Astrocyte (in vitro differentiated cells and primary cell): ENCODE measurements at regions not wholly inside any gene's neighbourhood (a gene's known extent, or its start where the extent isn't known, plus 50 kb on each side); places are given as distances from the start of the nearest gene placed in this dataset.

Source experiments
- DNase-seq: peaks from one replicate; pipeline ENCODE4 v3.0.0-alpha.2; 2010; ENCODE audit warnings: low read depth
- FAIRE-seq: peaks from 2 replicates; lab custom pipeline; 2011; peaks lifted over from hg19 to GRCh38; lab: Jason Lieb, UNC
- H2AFZ ChIP-seq: 2 replicates; pipeline ENCODE4 v1.6.0; 2012; ENCODE audit warnings: low read depth, low read length, inconsistent platforms
- H3K27ac ChIP-seq: 2 replicates; pipeline ENCODE4 v1.5.1; 2011; ENCODE audit warnings: low read depth, low read length, inconsistent platforms
- H3K27me3 ChIP-seq: 2 replicates; pipeline ENCODE4 v1.6.0; 2011; ENCODE audit warnings: low read length, inconsistent platforms; ENCODE audit not compliant: insufficient read depth
- H3K36me3 ChIP-seq: 2 replicates; pipeline ENCODE4 v1.5.1; 2011; ENCODE audit warnings: low read length, inconsistent platforms; ENCODE audit not compliant: insufficient read depth
- H3K4me1 ChIP-seq: 2 replicates; pipeline ENCODE4 v1.5.1; 2011; ENCODE audit warnings: low read length, inconsistent platforms; ENCODE audit not compliant: insufficient read depth
- H3K4me2 ChIP-seq: 2 replicates; pipeline ENCODE4 v1.6.0; 2012; ENCODE audit warnings: low read length, inconsistent platforms
- H3K4me3 ChIP-seq: 2 replicates; pipeline ENCODE4 v1.5.1; 2011; ENCODE audit warnings: low read depth, mild to moderate bottlenecking, low read length, inconsistent platforms; ENCODE audit not compliant: insufficient read depth
- H3K79me2 ChIP-seq: 2 replicates; pipeline ENCODE4 v1.6.0; 2012; ENCODE audit warnings: mild to moderate bottlenecking, low read length, inconsistent platforms; ENCODE audit not compliant: insufficient read depth
- H3K9ac ChIP-seq: 2 replicates; pipeline ENCODE4 v1.6.0; 2012; ENCODE audit warnings: mild to moderate bottlenecking, low read length, inconsistent platforms
- H3K9me3 ChIP-seq: 2 replicates; pipeline ENCODE4 v1.5.1; 2012; ENCODE audit warnings: low read depth, mild to moderate bottlenecking, low read length, inconsistent platforms; ENCODE audit not compliant: insufficient read depth
- H4K20me1 ChIP-seq: 2 replicates; pipeline ENCODE4 v1.6.0; 2012; ENCODE audit warnings: low read length, inconsistent platforms; ENCODE audit not compliant: insufficient read depth
- H3K27ac Mint-ChIP-seq: one replicate; pipeline ENCODE4 v1.8.0; 2021; ENCODE audit warnings: mild to moderate bottlenecking, mixed read lengths; ENCODE audit not compliant: unreplicated experiment
- H3K27me3 Mint-ChIP-seq: one replicate; pipeline ENCODE4 v1.8.0; 2021; ENCODE audit warnings: low read depth, mixed read lengths; ENCODE audit not compliant: unreplicated experiment
- H3K36me3 Mint-ChIP-seq: one replicate; pipeline ENCODE4 v1.8.0; 2021; ENCODE audit warnings: low read depth, mixed read lengths; ENCODE audit not compliant: unreplicated experiment
- H3K4me1 Mint-ChIP-seq: one replicate; pipeline ENCODE4 v1.8.0; 2021; ENCODE audit warnings: low read depth, mixed read lengths; ENCODE audit not compliant: unreplicated experiment
- H3K4me3 Mint-ChIP-seq: one replicate; pipeline ENCODE4 v1.8.0; 2021; ENCODE audit warnings: mild to moderate bottlenecking, moderate library complexity, mixed read lengths; ENCODE audit not compliant: unreplicated experiment
- H3K9me3 Mint-ChIP-seq: one replicate; pipeline ENCODE4 v1.8.0; 2021; ENCODE audit warnings: mild to moderate bottlenecking, mixed read lengths; ENCODE audit not compliant: unreplicated experiment
- EZH2 ChIP-seq: IDR thresholded peaks from 2 replicates; pipeline ENCODE4 v1.6.1; 2012; ENCODE audit warnings: mild to moderate bottlenecking, low read length, inconsistent platforms; ENCODE audit not compliant: insufficient read depth
- TF ChIP-seq, protein P1 (sequence below): IDR thresholded peaks from 2 replicates; pipeline ENCODE4 v1.5.1; 2011; ENCODE audit warnings: low read depth, mild to moderate bottlenecking, inconsistent platforms, low read length, moderate library complexity; ENCODE audit not compliant: insufficient read depth

DNA sequence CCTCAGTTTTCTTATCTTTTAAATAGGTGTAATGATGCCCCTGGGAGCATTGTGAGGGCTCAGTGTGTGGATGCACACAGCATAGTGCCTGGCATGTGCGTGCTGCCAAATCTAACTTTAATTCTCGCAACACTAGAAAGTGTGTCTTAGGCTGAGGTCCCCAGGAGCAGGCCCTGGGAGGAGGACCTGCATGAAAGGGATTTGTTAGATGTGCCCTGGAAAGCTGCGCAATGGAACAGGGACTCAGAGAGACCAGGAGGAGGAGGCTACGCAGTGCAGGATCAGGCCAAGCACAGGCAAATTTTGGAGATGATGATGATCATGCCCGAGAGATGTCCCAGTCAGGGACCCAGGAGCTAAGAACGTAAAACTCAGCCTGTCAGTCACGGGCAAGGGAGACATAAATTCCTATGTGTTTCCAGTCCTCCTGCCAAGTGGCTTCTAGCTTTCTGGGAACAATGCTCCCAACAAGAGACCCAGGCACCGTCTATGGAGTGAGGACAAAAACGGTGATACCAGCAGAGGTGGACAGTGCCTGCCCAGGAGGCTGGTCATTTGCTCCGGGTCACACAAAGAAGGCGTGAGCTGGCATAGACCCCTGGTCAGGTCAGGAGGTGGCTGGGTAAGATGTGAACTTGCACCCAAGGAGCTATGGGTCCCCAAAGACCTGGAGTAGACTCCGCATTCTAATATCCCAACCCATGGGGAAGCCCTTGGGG lies 352.2 kb upstream of the TNRC6C start:
- Mint-ChIP-seq H3K9me3 (peaks cover 3% of the 10 kb centered on the region), H3K4me1 (peaks cover 20% of the 10 kb centered on the region), H3K36me3 (no peaks in the 10 kb centered on the region), H3K27ac (no peak overlapping the region), H3K4me3 (no peak overlapping the region), H3K27me3 (peaks cover 47% of the 10 kb centered on the region)
- no peak for TF ChIP-seq EZH2
- TF ChIP-seq, protein P1, sequence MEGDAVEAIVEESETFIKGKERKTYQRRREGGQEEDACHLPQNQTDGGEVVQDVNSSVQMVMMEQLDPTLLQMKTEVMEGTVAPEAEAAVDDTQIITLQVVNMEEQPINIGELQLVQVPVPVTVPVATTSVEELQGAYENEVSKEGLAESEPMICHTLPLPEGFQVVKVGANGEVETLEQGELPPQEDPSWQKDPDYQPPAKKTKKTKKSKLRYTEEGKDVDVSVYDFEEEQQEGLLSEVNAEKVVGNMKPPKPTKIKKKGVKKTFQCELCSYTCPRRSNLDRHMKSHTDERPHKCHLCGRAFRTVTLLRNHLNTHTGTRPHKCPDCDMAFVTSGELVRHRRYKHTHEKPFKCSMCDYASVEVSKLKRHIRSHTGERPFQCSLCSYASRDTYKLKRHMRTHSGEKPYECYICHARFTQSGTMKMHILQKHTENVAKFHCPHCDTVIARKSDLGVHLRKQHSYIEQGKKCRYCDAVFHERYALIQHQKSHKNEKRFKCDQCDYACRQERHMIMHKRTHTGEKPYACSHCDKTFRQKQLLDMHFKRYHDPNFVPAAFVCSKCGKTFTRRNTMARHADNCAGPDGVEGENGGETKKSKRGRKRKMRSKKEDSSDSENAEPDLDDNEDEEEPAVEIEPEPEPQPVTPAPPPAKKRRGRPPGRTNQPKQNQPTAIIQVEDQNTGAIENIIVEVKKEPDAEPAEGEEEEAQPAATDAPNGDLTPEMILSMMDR, result no peak
- Histone ChIP-seq H3K36me3 (no peaks in the 10 kb centered on the region), H4K20me1 (no peaks in the 10 kb centered on the region), H3K79me2 (no peaks in the 10 kb centered on the region), H3K27ac (no peak overlapping the region), H3K4me1 (peaks cover 11% of the 10 kb centered on the region), H3K4me2 (no peak overlapping the region), H2AFZ (no peak overlapping the region), H3K9me3 (no peaks in the 10 kb centered on the region), H3K9ac (no peak overlapping the region), H3K27me3 (peaks cover 11% of the 10 kb centered on the region), H3K4me3 (no peak overlapping the region)
- no peak for FAIRE-seq
- no peak for DNase-seq

DNA sequence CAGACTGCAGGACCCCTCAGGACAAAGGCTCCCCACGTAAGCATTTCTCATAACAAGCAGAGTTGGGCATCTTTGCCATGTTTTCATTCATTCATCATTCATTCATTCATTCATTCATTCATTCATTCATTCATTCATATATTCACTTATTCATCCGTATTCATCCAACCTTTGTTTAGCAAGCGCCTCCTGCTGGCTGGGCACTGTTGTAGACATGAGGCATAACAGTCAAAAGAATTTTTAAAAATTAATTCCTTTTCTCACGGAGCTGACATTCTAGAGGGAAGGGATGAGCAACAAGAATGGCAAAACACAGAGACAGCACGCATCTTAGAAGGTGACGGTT lies 351.7 kb upstream of the TNRC6C start:
- H3K4me3 Mint-ChIP-seq, result no peak overlapping the region

DNA sequence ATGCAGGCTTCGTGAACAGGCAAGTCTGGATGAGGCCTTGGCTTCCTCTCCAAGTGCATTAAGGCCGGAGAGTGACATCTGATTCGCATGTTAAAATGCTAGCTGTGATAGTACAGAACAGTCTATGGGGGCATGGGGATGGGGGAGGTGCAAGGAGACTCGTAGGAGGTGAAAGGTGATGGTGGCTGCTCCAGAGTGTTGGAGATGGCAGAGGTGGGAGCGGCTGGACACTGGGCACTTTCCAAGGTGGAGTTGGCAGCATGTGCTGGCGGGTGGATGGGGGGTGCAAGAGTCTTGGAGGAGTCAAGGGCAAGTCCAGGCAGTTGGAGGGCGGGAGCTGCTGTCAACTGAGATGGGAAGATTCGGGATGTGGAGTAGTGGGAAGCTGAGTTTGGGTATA lies 350.9 kb upstream of the TNRC6C start:
- peaks cover 53% of the 10 kb centered on the region for H3K27me3 Mint-ChIP-seq
- H3K4me1 Mint-ChIP-seq, result peaks cover 10% of the 10 kb centered on the region
- Histone ChIP-seq H3K4me3 (no peak overlapping the region), H2AFZ (no peak overlapping the region), H3K36me3 (no peaks in the 10 kb centered on the region), H3K9ac (no peak overlapping the region), H3K27me3 (peaks cover 19% of the 10 kb centered on the region), H3K27ac (no peak overlapping the region), H3K4me2 (no peak overlapping the region), H4K20me1 (no peaks in the 10 kb centered on the region), H3K79me2 (no peaks in the 10 kb centered on the region), H3K4me1 (peaks cover 4% of the 10 kb centered on the region), H3K9me3 (no peaks in the 10 kb centered on the region)
- no peak overlapping the region for H3K4me3 Mint-ChIP-seq
- H3K9me3 Mint-ChIP-seq, result peaks cover 3% of the 10 kb centered on the region
- FAIRE-seq, result no peak
- no peak overlapping the region for H3K27ac Mint-ChIP-seq
- no peak for TF ChIP-seq EZH2
- TF ChIP-seq, protein P1, result no peak
- DNase-seq, result no peak
- H3K36me3 Mint-ChIP-seq, result no peaks in the 10 kb centered on the region

More for the DNA sequence above, 351.7 kb upstream of the TNRC6C start:
- Histone ChIP-seq H3K4me1 (peaks cover 11% of the 10 kb centered on the region), H3K9ac (no peak overlapping the region), H3K27me3 (peaks cover 15% of the 10 kb centered on the region), H2AFZ (no peak overlapping the region), H3K9me3 (no peaks in the 10 kb centered on the region), H3K4me3 (no peak overlapping the region), H3K27ac (no peak overlapping the region), H3K36me3 (no peaks in the 10 kb centered on the region), H3K79me2 (no peaks in the 10 kb centered on the region), H4K20me1 (no peaks in the 10 kb centered on the region), H3K4me2 (no peak overlapping the region)
- no peaks in the 10 kb centered on the region for H3K36me3 Mint-ChIP-seq
- TF ChIP-seq, protein P1, result peak; percentile 13
- TF ChIP-seq EZH2, result no peak
- H3K9me3 Mint-ChIP-seq, result peaks cover 3% of the 10 kb centered on the region
- no peak overlapping the region for H3K27ac Mint-ChIP-seq
- peaks cover 47% of the 10 kb centered on the region for H3K27me3 Mint-ChIP-seq
- FAIRE-seq, result no peak
- H3K4me1 Mint-ChIP-seq, result peaks cover 17% of the 10 kb centered on the region
- DNase-seq, result no peak
